DMS153 treated with DMSO at 0.1 percent for 48 hours (cell line): ENCODE measurements at regions not wholly inside any gene's neighbourhood (a gene's known extent, or its start where the extent isn't known, plus 50 kb on each side); places are given as distances from the start of the nearest gene placed in this dataset.
"Not testable (repeated sequence)": the region's sequence is repeated elsewhere in the genome, so short reads cannot be mapped to it uniquely, and the experiment has no call there.

Experiments used
- DNase-seq: peaks from one replicate; lab custom pipeline; 2025; ENCODE audit not compliant: unreplicated experiment; lab: John Stamatoyannopoulos, UW

- no peak for DNase-seq
Measured at GRCh38 chr13:88674841-88675240, 1003.7 kb downstream of the SLITRK5 start.

GRCh38 chr13:88675347-88675996 is 1004.3 kb downstream of the SLITRK5 start:
- DNase-seq, result no peak

- DNase-seq, result no peak
Measured at GRCh38 chr13:88676016-88676415, 1004.8 kb downstream of the SLITRK5 start.

GRCh38 chr13:88685459-88685858 is 1014.3 kb downstream of the SLITRK5 start:
- no peak for DNase-seq

- DNase-seq, result no peak
Measured at GRCh38 chr13:88701551-88701950, 1030.4 kb downstream of the SLITRK5 start.

- DNase-seq, result no peak
Measured at GRCh38 chr13:88704600-88705275, 1033.6 kb downstream of the SLITRK5 start.

GRCh38 chr13:88707646-88708045 is 1036.5 kb downstream of the SLITRK5 start:
- DNase-seq, result no peak

GRCh38 chr13:88717946-88718345 is 1046.8 kb downstream of the SLITRK5 start:
- no peak for DNase-seq

- DNase-seq, result no peak
Measured at GRCh38 chr13:88718781-88719180, 1047.6 kb downstream of the SLITRK5 start.

GRCh38 chr13:88726075-88726474 is 1054.9 kb downstream of the SLITRK5 start:
- no peak for DNase-seq

- DNase-seq, result not testable (repeated sequence)
Measured at GRCh38 chr13:88727236-88727635, 1056.1 kb downstream of the SLITRK5 start.

- DNase-seq, result no peak
Measured at GRCh38 chr13:88729605-88730004, 1058.4 kb downstream of the SLITRK5 start.

GRCh38 chr13:88736026-88736425 is 1064.9 kb downstream of the SLITRK5 start:
- DNase-seq, result no peak

- no peak for DNase-seq
Measured at GRCh38 chr13:88739195-88739594, 1068.0 kb downstream of the SLITRK5 start.

- no peak for DNase-seq
Measured at GRCh38 chr13:88744289-88744688, 1073.1 kb downstream of the SLITRK5 start.

GRCh38 chr13:88745011-88745410 is 1073.8 kb downstream of the SLITRK5 start:
- DNase-seq, result no peak

GRCh38 chr13:88752041-88752440 is 1080.9 kb downstream of the SLITRK5 start:
- DNase-seq, result peak; percentile 31

- DNase-seq, result no peak
Measured at GRCh38 chr13:88754141-88754540, 1083.0 kb downstream of the SLITRK5 start.

GRCh38 chr13:88761145-88761544 is 1090.0 kb downstream of the SLITRK5 start:
- DNase-seq, result no peak

GRCh38 chr13:88764103-88764502 is 1092.9 kb downstream of the SLITRK5 start:
- DNase-seq, result no peak

- DNase-seq, result peak; percentile 7
Measured at GRCh38 chr13:88800505-88800904, 1129.3 kb downstream of the SLITRK5 start.

- DNase-seq, result no peak
Measured at GRCh38 chr13:88801361-88801760, 1130.2 kb downstream of the SLITRK5 start.

GRCh38 chr13:88802886-88803285 is 1131.7 kb downstream of the SLITRK5 start:
- DNase-seq, result no peak
